ENCODE measurements at regions not wholly inside any gene's neighbourhood (a gene's known extent, or its start where the extent isn't known, plus 50 kb on each side); places are given as distances from the start of the nearest gene placed in this dataset.

GRCh38 chr7:41010418-41010817 lies 692.5 kb downstream of the INHBA start:
- H3K4me1 Mint-ChIP-seq: no peaks in the 10 kb centered on the region
- 93 to 94% methylated on average over 2 to 3 of the region's 3 CpGs for WGBS, 2 experiments (ENCODE audit: insufficient coverage in 1 of 2, insufficient read length in 1 of 2)

GRCh38 chr7:41007811-41008210 lies 695.1 kb downstream of the INHBA start:
- 95% methylated on average over 3 of the region's 3 CpGs; no CpG with 5 or more reads in 1 of the 2 experiments for whole genome bisulfite sequencing, 2 experiments (ENCODE audit: insufficient coverage in 1 of 2, insufficient read length in 1 of 2)
- no peak overlapping the region for H3K27ac Mint-ChIP-seq
- Histone ChIP-seq H3K27me3 (ENCODE audit: control insufficient read depth, insufficient read depth, low read length, poor library complexity, severe bottlenecking) (no peaks in the 10 kb centered on the region), H3K4me3 (ENCODE audit: low read length) (no peak overlapping the region), H3K4me1 (ENCODE audit: control insufficient read depth, insufficient read depth, low read length) (no peaks in the 10 kb centered on the region), H3K9me3 (ENCODE audit: control insufficient read depth, low read length) (no peaks in the 10 kb centered on the region), H3K9ac (ENCODE audit: extremely low read depth, low read length, poor library complexity, severe bottlenecking) (no peak overlapping the region), H3K36me3 (ENCODE audit: control insufficient read depth, insufficient read depth, low read length) (no peaks in the 10 kb centered on the region), H3K27ac (ENCODE audit: low read depth, low read length) (no peak overlapping the region)
- H3K9me3 Mint-ChIP-seq: no peaks in the 10 kb centered on the region
- no peak for DNase-seq
- no peak overlapping the region for H3K4me3 Mint-ChIP-seq
- no peak for TF ChIP-seq CTCF (conservative IDR thresholded peaks at IDR 0.05)
- no peaks in the 10 kb centered on the region for H3K27me3 Mint-ChIP-seq (ENCODE audit: insufficient read depth)
- H3K36me3 Mint-ChIP-seq (ENCODE audit: low read depth): no peaks in the 10 kb centered on the region
- H3K4me1 Mint-ChIP-seq: no peaks in the 10 kb centered on the region

More at GRCh38 chr7:41010418-41010817, 692.5 kb downstream of the INHBA start:
- DNase-seq: no peak
- Histone ChIP-seq H3K27ac (ENCODE audit: low read depth, low read length) (no peak overlapping the region), H3K4me3 (ENCODE audit: low read length) (no peak overlapping the region), H3K36me3 (ENCODE audit: control insufficient read depth, insufficient read depth, low read length) (no peaks in the 10 kb centered on the region), H3K9ac (ENCODE audit: extremely low read depth, low read length, poor library complexity, severe bottlenecking) (no peak overlapping the region), H3K9me3 (ENCODE audit: control insufficient read depth, low read length) (no peaks in the 10 kb centered on the region), H3K27me3 (ENCODE audit: control insufficient read depth, insufficient read depth, low read length, poor library complexity, severe bottlenecking) (no peaks in the 10 kb centered on the region), H3K4me1 (ENCODE audit: control insufficient read depth, insufficient read depth, low read length) (no peaks in the 10 kb centered on the region)
- Mint-ChIP-seq H3K9me3 (no peaks in the 10 kb centered on the region), H3K36me3 (ENCODE audit: low read depth) (no peaks in the 10 kb centered on the region), H3K27me3 (ENCODE audit: insufficient read depth) (no peaks in the 10 kb centered on the region), H3K4me3 (no peak overlapping the region), H3K27ac (no peak overlapping the region)
- no peak for TF ChIP-seq CTCF (conservative IDR thresholded peaks at IDR 0.05)

GRCh38 chr7:41007351-41007751 lies 695.5 kb downstream of the INHBA start:
- Mint-ChIP-seq H3K4me3 (no peak overlapping the region), H3K4me1 (no peaks in the 10 kb centered on the region), H3K9me3 (no peaks in the 10 kb centered on the region), H3K27me3 (ENCODE audit: insufficient read depth) (no peaks in the 10 kb centered on the region), H3K36me3 (ENCODE audit: low read depth) (no peaks in the 10 kb centered on the region), H3K27ac (no peak overlapping the region)
- H3K9ac ChIP-seq (ENCODE audit: extremely low read depth, low read length, poor library complexity, severe bottlenecking): no peak overlapping the region
- no peak overlapping the region for H3K27ac ChIP-seq (ENCODE audit: low read depth, low read length)
- no peak overlapping the region for H3K4me3 ChIP-seq (ENCODE audit: low read length)
- H3K4me1 ChIP-seq (ENCODE audit: control insufficient read depth, insufficient read depth, low read length): no peaks in the 10 kb centered on the region
- H3K27me3 ChIP-seq (ENCODE audit: control insufficient read depth, insufficient read depth, low read length, poor library complexity, severe bottlenecking): no peaks in the 10 kb centered on the region
- no peaks in the 10 kb centered on the region for H3K36me3 ChIP-seq (ENCODE audit: control insufficient read depth, insufficient read depth, low read length)
- WGBS, 2 experiments (ENCODE audit: insufficient coverage in 1 of 2, insufficient read length in 1 of 2): 76 to 94% methylated on average over 4 of the region's 4 CpGs
- DNase-seq: no peak
- no peak for TF ChIP-seq CTCF (conservative IDR thresholded peaks at IDR 0.05)
- H3K9me3 ChIP-seq (ENCODE audit: control insufficient read depth, low read length): no peaks in the 10 kb centered on the region
